HEK293T (cell line): ENCODE measurements at regions not wholly inside any gene's neighbourhood (a gene's known extent, or its start where the extent isn't known, plus 50 kb on each side); places are given as distances from the start of the nearest gene placed in this dataset.

Experiments
- ARNT ChIP-seq: fragments of 450-650 bp; IDR thresholded peaks from 2 replicates; pipeline ENCODE4 v1.6.1; 2017; ENCODE audit warnings: mild to moderate bottlenecking
- BHLHE40 ChIP-seq: fragments of 450-650 bp; IDR thresholded peaks from 2 replicates; pipeline ENCODE4 v1.6.1; 2016; ENCODE audit warnings: mild to moderate bottlenecking, moderate library complexity, borderline replicate concordance
- CTBP1 ChIP-seq: fragments of 450-650 bp; IDR thresholded peaks from 2 replicates; pipeline ENCODE4 v1.6.1; 2016; ENCODE audit warnings: borderline replicate concordance
- ELF4 ChIP-seq: fragments of 450-650 bp; IDR thresholded peaks from 2 replicates; pipeline ENCODE4 v1.6.1; 2017; ENCODE audit warnings: antibody characterized with exemption
- FOXA1 ChIP-seq: fragments of 450-650 bp; IDR thresholded peaks from 2 replicates; pipeline ENCODE4 v1.6.1; 2016; ENCODE audit warnings: mild to moderate bottlenecking
- L3MBTL2 ChIP-seq: fragments of 450-650 bp; conservative IDR thresholded peaks from 2 replicates; pipeline ENCODE4 v1.6.1; 2016; ENCODE audit warnings: mild to moderate bottlenecking
- NFRKB ChIP-seq: fragments of 450-650 bp; IDR thresholded peaks from 2 replicates; pipeline ENCODE4 v1.6.1; 2016; ENCODE audit warnings: mild to moderate bottlenecking, moderate library complexity
- SP1 ChIP-seq: fragments of 450-650 bp; IDR thresholded peaks from 2 replicates; pipeline ENCODE4 v1.6.1; 2017
- SUZ12 ChIP-seq: fragments of 450-650 bp; IDR thresholded peaks from 2 replicates; pipeline ENCODE4 v1.6.1; 2016; ENCODE audit warnings: mild to moderate bottlenecking

DNA sequence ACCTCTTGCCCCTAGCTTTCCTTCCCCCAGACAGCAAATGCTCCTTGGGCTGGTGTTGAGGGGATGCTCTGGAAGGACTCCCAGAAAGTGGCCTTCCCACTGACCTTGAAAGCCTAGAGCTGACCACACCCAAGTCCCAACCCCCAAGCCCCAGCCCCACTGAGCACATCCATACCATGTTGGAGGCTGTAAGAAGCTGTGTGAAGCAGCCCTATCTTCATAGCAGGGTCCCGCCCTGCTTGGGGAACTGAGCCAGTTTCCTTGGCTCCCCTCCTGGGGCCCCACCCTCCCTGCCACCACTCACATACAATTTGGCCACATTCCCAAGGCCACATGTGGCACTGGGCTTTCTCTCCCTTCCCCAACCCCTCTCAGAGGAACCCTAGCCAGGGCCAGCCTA, 72.3 kb upstream of the CACUL1 start:
- TF ChIP-seq ELF4, result no peak
- TF ChIP-seq NFRKB, result no peak
- TF ChIP-seq BHLHE40, result no peak
- no peak for TF ChIP-seq L3MBTL2
- TF ChIP-seq ARNT, result no peak
- TF ChIP-seq SP1, result no peak
- TF ChIP-seq CTBP1, result no peak
- no peak for TF ChIP-seq FOXA1
- no peak for TF ChIP-seq SUZ12
